Stimulated activated effector memory CD8-positive, alpha-beta T cell treated with anti-CD3 and anti-CD28 coated beads, Interleukin-12 subunit alpha, Interleukin-12 subunit beta, amount 100 ng/mL, for 72 hours (primary cell): ENCODE measurements at regions not wholly inside any gene's neighbourhood (a gene's known extent, or its start where the extent isn't known, plus 50 kb on each side); places are given as distances from the start of the nearest gene placed in this dataset.
"Not testable (repeated sequence)": the region's sequence is repeated elsewhere in the genome, so short reads cannot be mapped to it uniquely, and the experiment has no call there.

ENCODE experiments used
- ATAC-seq: fragments of 150-1000 bp; cut with Tn5 transposase; 2 replicates; pipeline ENCODE4 v1.10.0; 2021
- DNase-seq, 2 donors: peaks; one replicate each; pipeline ENCODE4 v3.0.0; 2021 to 2022; ENCODE audit warnings: low spot score in 2 of 2
- H3K27ac Mint-ChIP-seq: one replicate; pipeline ENCODE4 v1.8.0; 2022; ENCODE audit warnings: mild to moderate bottlenecking, mixed read lengths
- H3K36me3 Mint-ChIP-seq: one replicate; pipeline ENCODE4 v1.8.0; 2022; ENCODE audit warnings: mild to moderate bottlenecking, mixed read lengths
- H3K4me1 Mint-ChIP-seq: one replicate; pipeline ENCODE4 v1.8.0; 2022; ENCODE audit warnings: mixed read lengths
- H3K4me3 Mint-ChIP-seq: one replicate; pipeline ENCODE4 v1.8.0; 2022; ENCODE audit warnings: mild to moderate bottlenecking, mixed read lengths
- H3K9me3 Mint-ChIP-seq: one replicate; pipeline ENCODE4 v1.8.0; 2022; ENCODE audit warnings: mixed read lengths

- no peak for ATAC-seq
These were observed 1957.4 kb upstream of the TENM3 start for GRCh38 chr4:180285796-180286195.

GRCh38 chr4:180292339-180292738 lies 1950.9 kb upstream of the TENM3 start:
- no peak for DNase-seq
- H3K9me3 Mint-ChIP-seq = peaks cover 19% of the 10 kb centered on the region
- no peaks in the 10 kb centered on the region for H3K4me1 Mint-ChIP-seq
- ATAC-seq = no peak
- no peak overlapping the region for H3K27ac Mint-ChIP-seq
- no peaks in the 10 kb centered on the region for H3K36me3 Mint-ChIP-seq
- H3K4me3 Mint-ChIP-seq = no peak overlapping the region

More at GRCh38 chr4:180285796-180286195, 1957.4 kb upstream of the TENM3 start:
- Mint-ChIP-seq H3K4me3 (no peak overlapping the region), H3K4me1 (no peaks in the 10 kb centered on the region), H3K27ac (no peak overlapping the region), H3K9me3 (peaks cover 22% of the 10 kb centered on the region), H3K36me3 (no peaks in the 10 kb centered on the region)
- no peak for DNase-seq

- no peak for ATAC-seq
- Mint-ChIP-seq H3K27ac (no peak overlapping the region), H3K4me1 (no peaks in the 10 kb centered on the region), H3K36me3 (no peaks in the 10 kb centered on the region), H3K4me3 (no peak overlapping the region), H3K9me3 (peaks cover 14% of the 10 kb centered on the region)
- DNase-seq = no peak
These were observed 1947.1 kb upstream of the TENM3 start for GRCh38 chr4:180296036-180296599.

GRCh38 chr4:180304321-180304720 lies 1938.9 kb upstream of the TENM3 start:
- no peak for DNase-seq
- no peak overlapping the region for H3K27ac Mint-ChIP-seq
- H3K4me1 Mint-ChIP-seq = no peaks in the 10 kb centered on the region
- ATAC-seq = no peak
- H3K4me3 Mint-ChIP-seq = no peak overlapping the region
- H3K36me3 Mint-ChIP-seq = no peaks in the 10 kb centered on the region
- peaks cover 10% of the 10 kb centered on the region for H3K9me3 Mint-ChIP-seq

- H3K9me3 Mint-ChIP-seq = peaks cover 20% of the 10 kb centered on the region
- H3K4me3 Mint-ChIP-seq = no peak overlapping the region
- no peak overlapping the region for H3K27ac Mint-ChIP-seq
- DNase-seq = no peak
- no peaks in the 10 kb centered on the region for H3K36me3 Mint-ChIP-seq
- H3K4me1 Mint-ChIP-seq = no peaks in the 10 kb centered on the region
- ATAC-seq = no peak
These were observed 1932.6 kb upstream of the TENM3 start for GRCh38 chr4:180310616-180311015.

DNA sequence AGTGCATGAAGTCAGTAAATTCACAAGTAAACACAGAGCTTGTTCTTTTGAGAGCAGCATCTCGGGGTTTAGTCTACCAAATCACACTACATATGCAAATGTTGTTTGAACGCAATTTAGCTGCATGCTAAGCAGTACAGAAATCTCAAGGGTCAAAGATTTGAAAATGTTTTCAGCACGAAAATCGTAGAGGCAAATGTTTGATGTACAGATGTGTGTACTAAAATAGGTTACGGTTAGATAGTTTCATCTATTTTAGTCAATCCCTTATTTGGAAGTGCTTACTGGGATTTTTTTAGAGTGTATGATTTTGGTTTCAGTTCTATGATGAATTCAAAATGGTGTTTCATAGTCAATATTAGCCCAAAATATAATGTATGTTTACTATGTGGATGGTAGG lies 1928.2 kb upstream of the TENM3 start:
- no peak for DNase-seq
- H3K4me3 Mint-ChIP-seq = no peak overlapping the region
- ATAC-seq = no peak
- H3K9me3 Mint-ChIP-seq = peaks cover 31% of the 10 kb centered on the region
- no peak overlapping the region for H3K27ac Mint-ChIP-seq
- H3K4me1 Mint-ChIP-seq = no peaks in the 10 kb centered on the region
- H3K36me3 Mint-ChIP-seq = no peaks in the 10 kb centered on the region

GRCh38 chr4:180330521-180330920 lies 1912.7 kb upstream of the TENM3 start:
- Mint-ChIP-seq H3K4me1 (no peaks in the 10 kb centered on the region), H3K9me3 (peaks cover 13% of the 10 kb centered on the region), H3K36me3 (no peaks in the 10 kb centered on the region), H3K27ac (no peak overlapping the region), H3K4me3 (no peak overlapping the region)
- ATAC-seq (no peak), DNase-seq (no peak)

DNA sequence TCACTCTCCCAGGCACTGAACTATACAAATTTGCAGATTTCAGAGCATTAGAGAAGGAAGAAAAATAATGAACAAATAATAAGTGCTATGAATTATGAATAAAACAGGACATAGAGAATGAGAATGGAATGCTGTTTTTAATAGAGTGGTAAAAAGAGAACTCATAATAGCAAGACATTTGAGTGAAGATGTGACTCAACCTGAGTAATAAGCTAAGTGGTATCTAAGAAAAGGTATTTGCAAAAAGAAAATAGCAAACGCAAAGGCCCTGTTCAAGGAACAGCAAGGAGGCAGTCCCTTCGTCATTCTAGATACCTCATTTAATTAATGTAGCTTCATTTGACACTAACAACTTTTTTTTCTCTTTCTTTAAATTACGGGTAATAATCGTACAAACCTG lies 1910.0 kb upstream of the TENM3 start:
- ATAC-seq = no peak
- no peak overlapping the region for H3K4me3 Mint-ChIP-seq
- H3K27ac Mint-ChIP-seq = no peak overlapping the region
- H3K36me3 Mint-ChIP-seq = no peaks in the 10 kb centered on the region
- no peak for DNase-seq
- H3K9me3 Mint-ChIP-seq = peaks cover 19% of the 10 kb centered on the region
- no peaks in the 10 kb centered on the region for H3K4me1 Mint-ChIP-seq

DNA sequence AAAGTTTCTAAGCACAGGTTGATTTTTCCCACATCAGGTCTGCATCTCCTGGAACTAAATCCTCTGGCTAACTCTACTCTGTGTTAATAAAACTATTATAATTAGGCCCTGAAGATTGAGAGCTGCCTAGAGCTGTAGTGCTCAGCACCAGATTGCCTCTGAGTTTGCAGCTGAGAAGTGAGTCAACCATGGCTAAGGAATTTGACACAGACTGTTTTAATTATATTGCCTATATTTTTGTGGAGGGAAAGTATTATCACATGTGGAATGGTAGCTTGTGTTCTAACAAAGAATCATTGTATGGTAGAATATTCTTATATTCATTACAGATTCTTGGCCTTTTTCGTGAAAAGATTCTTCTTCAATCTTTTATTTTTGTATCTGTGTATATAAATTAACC lies 1907.6 kb upstream of the TENM3 start:
- Mint-ChIP-seq H3K27ac (no peak overlapping the region), H3K4me3 (no peak overlapping the region), H3K9me3 (peaks cover 20% of the 10 kb centered on the region), H3K4me1 (no peaks in the 10 kb centered on the region), H3K36me3 (no peaks in the 10 kb centered on the region)
- DNase-seq (no peak), ATAC-seq (no peak)

GRCh38 chr4:180336494-180337090 lies 1906.6 kb upstream of the TENM3 start:
- no peak overlapping the region for H3K4me3 Mint-ChIP-seq
- DNase-seq (no peak), ATAC-seq (no peak)
- no peak overlapping the region for H3K27ac Mint-ChIP-seq
- H3K9me3 Mint-ChIP-seq = peaks cover 20% of the 10 kb centered on the region
- no peaks in the 10 kb centered on the region for H3K4me1 Mint-ChIP-seq
- H3K36me3 Mint-ChIP-seq = no peaks in the 10 kb centered on the region

DNA sequence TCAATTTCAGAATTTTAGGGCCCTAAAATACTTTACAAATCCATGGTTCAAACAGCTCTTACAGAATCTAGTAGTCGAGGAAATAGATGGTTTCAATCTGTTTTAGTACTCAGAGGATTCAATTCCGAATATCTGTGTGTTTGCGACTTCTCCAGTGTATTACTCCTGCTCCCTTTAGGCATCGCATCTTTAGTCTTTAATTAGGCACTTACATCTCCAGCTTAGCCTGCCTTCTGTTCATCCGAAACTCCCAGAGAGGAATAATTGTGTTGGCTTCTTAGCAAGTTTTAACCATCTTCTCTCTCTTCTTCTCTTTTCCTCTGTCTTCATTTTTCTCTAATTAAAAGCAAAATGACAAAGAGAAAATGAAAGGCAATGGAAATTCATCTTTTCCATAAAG lies 1901.3 kb upstream of the TENM3 start:
- Mint-ChIP-seq H3K9me3 (peaks cover 11% of the 10 kb centered on the region), H3K4me1 (no peaks in the 10 kb centered on the region), H3K27ac (no peak overlapping the region), H3K36me3 (no peaks in the 10 kb centered on the region), H3K4me3 (no peak overlapping the region)
- ATAC-seq (no peak), DNase-seq (no peak)

GRCh38 chr4:180350901-180351300 lies 1892.3 kb upstream of the TENM3 start:
- no peak overlapping the region for H3K4me3 Mint-ChIP-seq
- H3K4me1 Mint-ChIP-seq = no peaks in the 10 kb centered on the region
- no peak for ATAC-seq
- no peaks in the 10 kb centered on the region for H3K36me3 Mint-ChIP-seq
- no peak for DNase-seq
- no peak overlapping the region for H3K27ac Mint-ChIP-seq
- peaks cover 10% of the 10 kb centered on the region for H3K9me3 Mint-ChIP-seq

DNA sequence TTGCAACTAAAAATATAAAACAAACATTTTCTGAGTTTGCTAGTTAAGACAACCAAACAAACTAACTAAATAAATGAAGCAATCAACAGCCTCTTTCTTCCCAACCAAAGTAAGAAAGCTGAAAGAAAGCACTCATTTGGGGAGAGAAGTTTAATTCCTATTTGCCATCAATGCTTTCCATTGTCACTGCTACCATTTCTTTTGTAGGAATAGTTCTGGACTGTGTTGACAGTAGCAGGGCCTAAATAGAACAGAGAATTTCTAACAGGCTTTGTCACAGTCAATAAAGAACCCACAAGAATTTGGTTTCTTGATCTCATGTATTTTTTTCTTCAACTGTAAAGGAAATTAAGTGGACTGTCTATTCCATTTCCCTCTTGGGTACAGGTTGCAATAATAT lies 1886.4 kb upstream of the TENM3 start:
- Mint-ChIP-seq H3K36me3 (no peaks in the 10 kb centered on the region), H3K4me3 (no peak overlapping the region), H3K4me1 (no peaks in the 10 kb centered on the region), H3K9me3 (peaks cover 15% of the 10 kb centered on the region), H3K27ac (no peak overlapping the region)
- no peak for ATAC-seq
- DNase-seq = no peak

GRCh38 chr4:180360113-180360512 lies 1883.1 kb upstream of the TENM3 start:
- DNase-seq, ATAC-seq, H3K4me3 Mint-ChIP-seq, H3K4me1 Mint-ChIP-seq, H3K36me3 Mint-ChIP-seq, H3K27ac Mint-ChIP-seq: not testable (repeated sequence)
- peaks cover 16% of the 10 kb centered on the region for H3K9me3 Mint-ChIP-seq

DNA sequence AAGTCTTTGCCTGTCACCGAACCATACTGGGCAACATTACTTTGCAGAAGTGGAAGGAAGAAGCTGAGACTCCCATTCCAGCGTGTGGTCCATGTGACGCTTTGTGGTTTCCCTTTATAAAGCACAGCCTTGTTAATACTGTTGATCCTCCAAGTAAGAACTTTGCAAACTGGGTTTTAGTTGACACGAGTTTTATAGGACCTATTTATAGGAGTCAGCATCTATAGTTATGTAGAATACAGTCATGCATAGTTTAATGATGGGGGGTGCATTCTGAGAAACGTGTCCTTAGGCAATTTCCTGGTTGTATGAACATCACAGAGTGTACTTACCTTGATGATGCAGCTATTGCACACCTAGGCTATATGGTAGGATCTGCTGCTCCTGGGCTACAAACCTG lies 1879.4 kb upstream of the TENM3 start:
- ATAC-seq (no peak), DNase-seq (no peak)
- H3K4me1 Mint-ChIP-seq = no peaks in the 10 kb centered on the region
- H3K4me3 Mint-ChIP-seq = no peak overlapping the region
- no peaks in the 10 kb centered on the region for H3K36me3 Mint-ChIP-seq
- peaks cover 20% of the 10 kb centered on the region for H3K9me3 Mint-ChIP-seq
- no peak overlapping the region for H3K27ac Mint-ChIP-seq

DNA sequence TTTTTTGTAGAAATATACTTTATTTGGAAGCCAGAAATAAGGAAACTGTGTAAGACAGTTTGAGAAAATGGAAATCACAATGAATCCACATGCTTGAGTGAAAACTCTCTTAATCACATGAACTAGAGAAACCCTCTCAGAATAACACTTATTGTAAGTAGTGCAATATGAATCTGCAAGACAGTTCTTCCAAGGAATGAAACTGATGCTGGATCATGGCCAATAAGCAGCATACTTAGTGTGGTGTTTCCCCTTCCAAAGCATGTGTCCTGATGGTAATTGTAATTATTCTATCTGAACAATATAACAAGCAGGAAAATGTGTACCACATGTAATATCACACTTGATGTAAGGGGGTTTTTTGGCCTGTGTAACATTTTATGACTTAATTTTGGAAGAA lies 1870.5 kb upstream of the TENM3 start:
- Mint-ChIP-seq H3K27ac (no peak overlapping the region), H3K4me3 (no peak overlapping the region), H3K4me1 (no peaks in the 10 kb centered on the region), H3K9me3 (peaks cover 14% of the 10 kb centered on the region), H3K36me3 (no peaks in the 10 kb centered on the region)
- ATAC-seq (no peak), DNase-seq (no peak)

DNA sequence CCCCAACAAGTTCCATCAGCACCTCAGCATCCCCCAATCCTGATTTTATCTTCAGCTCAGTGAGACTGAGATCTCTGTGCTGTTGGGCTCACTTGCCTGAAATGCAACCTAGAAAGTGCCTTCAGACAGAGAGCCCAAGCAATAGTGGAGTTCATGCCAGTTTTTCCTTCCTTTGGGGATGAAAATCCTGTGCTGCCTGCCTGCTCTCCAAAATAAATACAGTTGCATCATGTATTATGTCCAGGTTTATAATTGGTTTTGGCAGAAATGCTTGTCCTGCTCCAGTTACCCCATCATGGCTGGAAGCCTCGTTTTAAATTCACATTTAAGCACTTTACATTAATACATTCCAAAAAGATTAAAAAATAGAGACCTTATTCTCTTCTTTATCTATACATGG lies 1865.5 kb upstream of the TENM3 start:
- H3K4me1 Mint-ChIP-seq = no peaks in the 10 kb centered on the region
- DNase-seq = no peak
- H3K9me3 Mint-ChIP-seq = peaks cover 15% of the 10 kb centered on the region
- H3K36me3 Mint-ChIP-seq = no peaks in the 10 kb centered on the region
- no peak overlapping the region for H3K4me3 Mint-ChIP-seq
- H3K27ac Mint-ChIP-seq = no peak overlapping the region
- no peak for ATAC-seq
